ENCODE measurements at regions not wholly inside any gene's neighbourhood (a gene's known extent, or its start where the extent isn't known, plus 50 kb on each side); places are given as distances from the start of the nearest gene placed in this dataset.

DNA sequence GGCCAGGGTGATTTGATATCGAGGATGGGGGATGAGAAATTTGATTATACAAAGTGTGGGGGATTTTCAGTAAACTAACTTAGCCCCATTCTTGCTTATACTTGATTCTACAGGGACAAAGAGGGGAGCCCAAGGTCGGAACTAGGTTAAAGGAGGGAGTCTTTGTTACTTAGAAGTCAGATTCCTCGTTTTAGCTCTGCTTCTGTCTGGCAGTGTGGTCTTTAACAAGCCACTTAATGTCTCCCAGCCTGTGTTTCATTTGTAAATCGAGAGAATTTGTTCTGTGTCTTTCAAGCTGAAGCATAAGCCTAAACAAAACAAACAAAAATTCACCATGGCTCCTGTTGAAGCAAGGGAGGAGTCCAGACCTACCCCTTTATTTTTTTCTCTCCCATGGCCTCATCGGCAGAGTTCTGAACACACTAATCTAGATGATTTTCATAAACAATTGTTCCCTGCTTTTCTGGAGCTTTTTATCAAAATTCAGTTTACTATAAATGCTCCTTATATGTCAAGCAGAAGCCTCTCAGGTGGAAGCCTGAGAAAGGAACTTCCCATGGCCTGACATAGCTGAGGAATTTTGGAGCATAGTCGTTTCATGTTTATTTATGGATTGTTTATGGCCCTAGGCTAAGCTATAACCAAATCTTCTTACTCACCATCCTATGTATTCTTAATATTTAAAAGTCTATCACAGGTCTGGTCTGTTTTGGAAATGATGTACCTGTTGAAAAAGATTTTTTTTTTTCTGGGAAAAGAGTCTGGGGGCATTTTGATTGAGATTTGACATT is 62.6 kb upstream of the SYTL5 start:
- TF ChIP-seq, protein P1, sequence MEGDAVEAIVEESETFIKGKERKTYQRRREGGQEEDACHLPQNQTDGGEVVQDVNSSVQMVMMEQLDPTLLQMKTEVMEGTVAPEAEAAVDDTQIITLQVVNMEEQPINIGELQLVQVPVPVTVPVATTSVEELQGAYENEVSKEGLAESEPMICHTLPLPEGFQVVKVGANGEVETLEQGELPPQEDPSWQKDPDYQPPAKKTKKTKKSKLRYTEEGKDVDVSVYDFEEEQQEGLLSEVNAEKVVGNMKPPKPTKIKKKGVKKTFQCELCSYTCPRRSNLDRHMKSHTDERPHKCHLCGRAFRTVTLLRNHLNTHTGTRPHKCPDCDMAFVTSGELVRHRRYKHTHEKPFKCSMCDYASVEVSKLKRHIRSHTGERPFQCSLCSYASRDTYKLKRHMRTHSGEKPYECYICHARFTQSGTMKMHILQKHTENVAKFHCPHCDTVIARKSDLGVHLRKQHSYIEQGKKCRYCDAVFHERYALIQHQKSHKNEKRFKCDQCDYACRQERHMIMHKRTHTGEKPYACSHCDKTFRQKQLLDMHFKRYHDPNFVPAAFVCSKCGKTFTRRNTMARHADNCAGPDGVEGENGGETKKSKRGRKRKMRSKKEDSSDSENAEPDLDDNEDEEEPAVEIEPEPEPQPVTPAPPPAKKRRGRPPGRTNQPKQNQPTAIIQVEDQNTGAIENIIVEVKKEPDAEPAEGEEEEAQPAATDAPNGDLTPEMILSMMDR (IDR thresholded peaks at IDR 0.05), result no peak
- TF ChIP-seq POLR2A (IDR thresholded peaks at IDR 0.05), result no peak
